GM12892 (cell line): ENCODE measurements at regions not wholly inside any gene's neighbourhood (a gene's known extent, or its start where the extent isn't known, plus 50 kb on each side); places are given as distances from the start of the nearest gene placed in this dataset.

ENCODE experiments used
- POLR2A ChIP-seq: IDR thresholded peaks from 2 replicates; pipeline ENCODE4 v1.6.1; 2011; ENCODE audit warnings: low read depth, low read length, control low read depth
- POLR2AphosphoS5 ChIP-seq: IDR thresholded peaks from 2 replicates; pipeline ENCODE4 v1.6.1; 2011; ENCODE audit warnings: low read depth, low read length, control low read depth

- TF ChIP-seq POLR2AphosphoS5 = no peak
- TF ChIP-seq POLR2A = no peak
These were observed 1284.9 kb upstream of the LRRTM1 start for GRCh38 chr2:81589406-81589805.
